HG03097 (cell line): ENCODE measurements at regions not wholly inside any gene's neighbourhood (a gene's known extent, or its start where the extent isn't known, plus 50 kb on each side); places are given as distances from the start of the nearest gene placed in this dataset.

Experiments
- ATAC-seq: cut with Tn5 transposase; IDR thresholded peaks from one replicate; pipeline ENCODE4 v1.9.1; 2021; ENCODE audit not compliant: unreplicated experiment, low FRiP score

DNA sequence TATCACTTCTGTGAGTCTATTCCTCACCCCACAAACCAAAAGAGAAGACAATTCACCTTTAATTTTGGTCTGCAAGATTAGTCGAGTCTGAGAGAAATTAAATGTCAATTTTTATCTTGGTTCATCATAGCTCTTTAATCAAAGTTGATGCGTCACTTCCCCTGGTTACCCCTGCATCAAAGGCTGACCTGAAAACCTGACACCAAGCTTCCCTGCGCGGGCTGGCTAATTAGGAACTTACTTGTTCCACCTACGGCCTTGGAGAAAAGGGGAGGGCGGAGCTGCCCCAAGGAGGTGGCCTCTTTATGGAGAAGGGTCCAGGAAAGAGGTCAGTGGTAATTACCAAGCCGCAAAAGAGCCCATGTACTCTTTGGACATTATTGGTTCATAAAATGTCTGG, 218.4 kb downstream of the ARRDC4 start:
- ATAC-seq, result no peak

DNA sequence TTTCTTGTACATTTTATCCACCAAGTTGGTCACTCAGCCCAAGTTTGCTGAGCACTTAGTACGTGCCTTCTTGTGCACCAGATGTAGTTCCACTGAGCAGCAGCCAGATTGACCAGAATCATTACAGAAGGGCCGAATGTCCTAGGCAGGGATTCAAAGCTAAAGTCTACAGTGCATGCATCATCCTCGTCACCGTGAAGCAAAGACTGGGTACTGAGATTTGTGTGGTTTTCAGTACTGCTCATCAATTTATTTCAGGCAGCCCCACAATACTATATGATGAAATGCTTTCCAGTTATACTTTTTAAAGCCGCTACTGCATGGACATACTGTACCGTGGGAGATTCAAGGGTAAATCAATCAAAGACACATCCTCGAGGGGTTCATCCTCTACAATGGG, 227.0 kb downstream of the ARRDC4 start:
- ATAC-seq, result no peak

DNA sequence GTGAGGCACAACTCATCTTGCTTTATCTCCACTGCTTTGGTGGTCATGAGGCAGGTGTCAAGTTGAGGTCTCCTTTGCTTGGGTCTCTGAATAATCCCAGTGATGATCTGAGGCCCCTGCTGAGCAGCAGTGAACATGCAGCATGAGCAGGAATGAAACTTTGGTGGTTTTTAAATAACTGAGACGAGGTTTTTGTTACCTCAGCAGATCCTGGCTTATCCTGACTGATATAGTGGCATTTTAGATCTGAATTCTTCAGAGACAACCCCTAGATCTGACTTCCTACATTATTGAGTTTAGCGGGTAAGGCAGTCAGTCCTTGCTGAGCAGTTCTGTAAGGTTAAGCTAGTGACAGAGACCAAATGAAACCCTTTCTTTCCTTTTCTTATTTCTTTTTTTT, 230.4 kb downstream of the ARRDC4 start:
- no peak for ATAC-seq

DNA sequence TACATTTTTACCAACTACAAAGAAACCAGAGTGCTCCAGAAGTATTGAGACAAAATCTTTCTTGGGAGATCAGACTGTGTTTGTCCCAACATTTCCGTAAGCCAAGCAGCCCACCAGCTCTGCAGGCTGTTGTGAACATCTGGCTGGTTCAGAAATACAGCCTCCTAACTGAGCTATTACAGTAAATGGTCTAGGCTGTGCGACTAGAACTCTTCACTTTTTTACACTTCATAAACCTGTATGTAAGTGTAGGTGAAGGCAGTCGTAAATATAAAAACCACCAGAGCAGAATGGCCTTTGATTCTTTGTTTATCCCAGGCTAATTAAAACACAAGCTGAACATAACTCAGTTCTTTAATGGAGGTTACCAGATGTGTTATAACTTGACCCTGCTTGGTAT, 235.3 kb downstream of the ARRDC4 start:
- no peak for ATAC-seq

DNA sequence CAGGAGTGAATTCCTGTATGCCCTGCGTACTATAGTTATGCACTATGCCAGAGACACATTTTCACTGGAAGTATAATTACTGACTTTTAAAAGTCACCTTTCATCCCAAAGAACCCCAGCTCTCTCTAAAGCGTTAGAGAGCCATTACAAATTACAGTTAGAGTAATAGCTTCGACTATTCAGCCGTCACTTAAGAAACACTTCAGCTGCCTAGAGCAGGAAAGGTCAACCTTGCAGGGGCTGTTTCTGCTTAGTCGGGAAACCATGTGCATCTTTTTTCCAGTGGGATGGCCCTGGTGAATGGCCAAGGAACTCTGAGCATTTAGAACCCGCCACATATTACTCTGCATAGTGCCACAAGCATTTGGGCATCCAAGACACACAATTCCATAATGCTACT, 235.9 kb downstream of the ARRDC4 start:
- no peak for ATAC-seq

DNA sequence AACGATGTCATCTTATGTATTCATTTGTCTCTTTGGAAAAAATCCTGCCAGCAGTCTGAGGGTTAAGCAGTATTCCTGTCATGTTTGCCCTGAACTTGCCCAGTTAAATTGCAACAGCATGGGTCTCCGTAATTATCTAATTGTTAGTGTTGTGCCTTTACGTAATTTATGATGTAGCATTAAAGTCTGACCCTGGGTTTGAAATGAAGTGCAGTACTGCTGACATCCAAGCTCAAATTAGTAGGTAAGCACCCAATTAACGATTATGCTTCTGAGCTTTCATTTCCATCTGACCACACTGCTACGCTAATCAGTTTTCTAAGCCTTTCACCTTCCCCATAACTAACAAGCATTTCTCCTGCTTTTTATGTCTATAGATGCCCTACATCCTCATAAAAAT, 241.8 kb downstream of the ARRDC4 start:
- no peak for ATAC-seq

DNA sequence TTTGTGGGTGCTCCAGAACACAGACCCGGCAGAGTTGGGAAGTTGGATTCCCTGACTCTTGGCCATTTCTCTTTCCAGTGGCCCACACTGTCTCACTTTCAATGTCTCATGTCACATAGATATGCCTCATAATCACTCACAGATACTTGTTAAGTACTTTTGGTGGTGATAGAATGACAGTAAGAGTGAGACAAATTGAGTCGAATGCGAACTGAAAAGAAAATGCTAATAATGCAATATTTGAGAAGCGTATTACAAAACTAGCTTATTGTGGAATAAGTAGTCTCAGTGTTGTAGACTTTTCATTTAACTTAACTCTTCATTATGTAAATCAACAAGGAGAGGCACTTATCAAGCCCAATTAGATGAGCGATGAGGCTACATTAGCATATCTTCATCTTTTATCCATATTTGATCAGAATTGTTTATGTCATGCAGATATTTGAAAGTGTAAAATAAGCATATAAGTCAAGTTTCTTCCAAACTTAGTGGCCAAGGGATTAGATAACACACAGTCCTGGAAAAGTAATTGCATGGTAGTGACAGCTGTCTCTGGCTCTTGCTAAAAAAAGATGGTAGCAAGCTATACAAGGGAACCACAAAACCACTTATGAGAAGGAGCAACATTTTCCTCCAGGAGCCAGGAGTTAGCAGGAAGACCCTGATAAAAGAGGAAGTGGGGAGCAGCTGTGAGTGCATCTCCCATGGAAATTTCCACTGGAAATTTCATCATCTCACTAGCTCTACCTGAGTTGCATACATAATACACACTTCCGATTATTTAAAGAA, 243.6 kb downstream of the ARRDC4 start:
- ATAC-seq, result no peak

DNA sequence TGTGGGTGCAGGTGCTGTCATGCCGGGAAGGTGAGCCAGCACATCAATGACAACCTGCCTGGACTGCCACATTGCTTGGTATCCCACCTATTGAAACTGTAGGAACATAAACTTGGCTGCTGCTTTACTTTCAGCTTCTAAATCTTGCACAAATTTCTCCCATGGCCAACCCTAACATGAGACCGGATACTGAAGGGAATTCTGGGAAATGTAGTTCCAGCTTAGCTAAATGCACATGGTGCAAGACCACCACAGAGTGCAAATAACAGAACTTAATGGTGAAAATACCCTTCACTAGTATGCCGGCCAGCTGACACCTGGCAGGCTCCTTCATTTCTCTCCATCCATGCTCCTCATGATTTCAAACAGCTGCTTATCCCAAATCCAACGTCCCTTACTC, 247.4 kb downstream of the ARRDC4 start:
- ATAC-seq, result no peak

DNA sequence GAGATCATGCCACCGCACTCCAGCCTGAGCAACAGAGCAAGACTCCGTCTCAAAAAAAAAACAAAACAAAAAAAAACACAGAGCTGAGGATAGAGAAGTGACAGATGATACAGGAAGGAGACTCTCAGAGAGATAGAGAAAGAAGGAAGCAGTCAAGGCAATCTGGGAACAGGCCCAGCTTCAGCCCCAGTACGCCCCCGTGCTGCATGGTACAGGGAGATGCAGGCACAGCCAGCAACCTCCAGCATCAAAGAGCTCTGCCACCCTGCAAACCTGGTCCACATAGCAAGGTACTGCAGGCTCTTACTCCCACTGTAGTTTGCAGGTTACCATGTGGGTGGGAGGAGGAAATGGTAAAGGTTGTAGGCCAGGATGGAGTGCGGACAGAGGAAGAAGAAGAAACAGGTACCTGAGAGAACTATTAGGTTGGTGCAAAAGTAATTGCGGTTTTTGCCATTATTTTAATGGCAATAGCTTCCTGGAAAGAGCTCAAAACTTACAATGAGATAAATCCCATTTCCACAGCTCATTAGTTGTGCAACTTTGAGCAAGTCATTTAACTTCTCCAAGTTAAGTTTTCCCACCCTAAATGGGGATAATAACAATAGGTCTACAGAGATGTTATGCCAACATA, 253.0 kb downstream of the ARRDC4 start:
- ATAC-seq, result no peak

DNA sequence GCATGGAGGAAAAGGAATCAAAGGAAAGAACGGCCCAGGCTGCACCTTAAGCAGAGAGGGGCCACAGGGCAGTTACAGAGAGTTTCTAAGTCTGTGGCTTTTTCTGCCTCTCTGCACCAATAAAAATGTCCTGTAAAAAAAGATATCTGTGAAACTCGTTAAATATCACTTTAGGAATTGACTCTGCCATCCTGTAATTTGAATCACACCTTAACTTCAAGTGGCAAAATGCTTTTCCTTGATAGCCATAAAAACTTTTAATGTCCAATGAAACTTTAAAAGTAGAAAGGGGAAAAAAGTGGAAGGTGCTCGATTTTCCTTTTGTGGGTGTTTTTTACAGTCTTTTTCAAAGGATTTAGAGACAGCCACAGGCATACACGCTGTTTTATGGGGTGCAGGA, 255.7 kb downstream of the ARRDC4 start:
- no peak for ATAC-seq

DNA sequence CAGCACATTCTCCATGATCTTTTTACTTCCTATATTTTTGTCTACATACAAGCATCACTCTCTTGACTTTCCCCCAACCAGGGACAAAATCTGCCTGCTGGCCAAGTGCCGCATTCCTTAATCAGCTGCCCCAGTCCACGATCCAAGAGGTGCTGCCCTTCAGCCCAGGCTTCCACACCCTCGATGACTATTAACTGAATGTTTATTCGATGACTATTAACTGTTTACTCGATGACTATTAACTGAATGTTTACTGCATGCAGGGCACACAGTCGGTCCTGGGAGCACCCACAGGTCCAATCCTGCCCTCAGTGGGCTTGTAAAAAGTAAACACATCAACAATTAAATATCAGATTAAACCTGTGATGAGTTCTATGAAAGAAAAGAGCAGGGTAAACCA, 256.9 kb downstream of the ARRDC4 start:
- no peak for ATAC-seq

DNA sequence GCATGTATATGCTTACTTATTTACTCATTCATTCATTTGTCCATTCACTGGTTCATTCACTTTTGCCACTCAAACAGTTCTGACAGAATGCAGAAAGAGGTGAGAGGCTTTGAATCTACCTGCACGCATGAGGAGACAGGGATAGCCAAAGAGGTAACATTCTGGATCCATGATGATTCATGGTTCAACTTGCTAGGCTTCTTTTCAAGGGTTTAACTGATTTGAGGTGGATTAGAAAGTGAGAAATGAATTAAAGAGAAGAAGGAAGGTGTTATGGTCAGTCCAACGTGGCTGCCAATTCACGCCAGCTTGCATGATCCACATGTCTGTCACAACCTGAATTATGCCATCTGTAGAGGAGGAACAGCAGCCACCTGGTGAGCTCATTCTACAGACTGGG, 260.6 kb downstream of the ARRDC4 start:
- ATAC-seq, result no peak

DNA sequence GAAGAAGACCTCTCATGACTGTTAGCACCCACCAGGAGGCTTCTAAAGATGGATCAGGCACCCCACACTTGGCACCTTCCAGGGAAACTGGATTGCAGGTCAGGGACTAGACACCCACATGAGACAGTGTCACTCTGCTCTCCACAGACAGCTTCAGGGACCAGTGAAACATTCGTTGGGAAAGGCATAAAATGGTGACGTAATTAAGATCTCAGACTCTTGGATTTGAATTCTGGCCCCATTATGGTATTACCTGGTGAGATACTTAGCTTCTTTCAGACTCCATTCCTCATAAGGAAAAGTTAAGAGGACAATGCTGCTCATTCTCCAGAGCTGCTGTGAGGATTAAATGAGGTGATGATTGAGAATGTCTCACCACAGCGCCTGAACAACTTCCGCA, 261.1 kb downstream of the ARRDC4 start:
- no peak for ATAC-seq

DNA sequence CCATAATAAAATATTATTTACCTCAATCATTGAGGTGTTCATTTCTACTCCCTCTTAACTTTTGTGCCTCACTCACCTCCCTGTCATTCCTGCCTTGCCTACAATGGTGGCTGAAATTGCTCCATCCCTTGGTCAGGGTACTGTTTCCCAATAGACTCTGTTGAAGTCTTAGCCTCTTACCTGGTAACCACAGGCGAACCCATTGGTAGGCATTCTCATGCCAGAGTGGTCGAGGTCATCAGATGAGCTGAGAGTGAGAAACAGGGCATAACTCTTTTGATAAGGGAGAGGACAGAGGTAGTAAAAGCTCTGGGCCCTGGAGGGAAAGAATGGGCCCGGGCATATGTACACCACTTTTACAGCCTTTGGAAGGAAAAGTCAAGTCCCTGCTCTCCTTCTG, 265.6 kb downstream of the ARRDC4 start:
- ATAC-seq, result no peak

DNA sequence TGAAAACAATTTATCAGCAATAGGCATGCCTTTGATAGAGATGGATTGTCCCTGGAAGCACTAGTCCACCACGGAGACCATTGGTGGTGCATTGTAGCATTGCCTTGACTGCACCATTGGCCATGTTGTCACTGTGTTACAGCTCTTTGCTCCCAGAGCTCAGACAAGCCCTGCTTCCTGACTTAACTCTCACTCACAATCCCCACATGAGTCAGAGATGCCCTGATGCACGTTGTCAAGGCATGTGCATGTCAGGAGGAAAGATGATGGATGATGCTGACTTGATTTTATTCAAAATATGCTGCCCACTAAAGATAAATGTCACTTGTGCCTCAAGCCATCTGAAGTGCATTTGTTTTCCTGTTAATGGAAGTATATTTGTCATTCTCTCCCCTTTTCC, 266.1 kb downstream of the ARRDC4 start:
- ATAC-seq, result no peak

DNA sequence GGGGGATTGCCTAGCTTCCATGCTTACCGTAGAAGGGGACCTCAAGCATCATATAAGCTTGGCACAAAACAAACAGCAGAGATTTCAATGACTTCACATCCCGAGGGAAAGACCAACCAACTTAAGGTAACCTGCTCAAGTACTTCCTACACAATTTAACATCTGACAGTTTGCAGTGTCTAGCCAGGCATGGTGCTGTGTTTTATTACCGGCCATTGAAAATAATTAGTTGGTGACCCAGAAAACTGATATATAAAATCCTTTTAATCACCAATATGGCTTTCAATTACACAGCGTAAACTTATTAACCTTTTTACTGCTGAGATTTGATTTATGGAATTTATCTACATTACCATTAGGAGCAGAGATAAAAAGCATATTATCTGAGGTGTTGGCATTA, 268.3 kb downstream of the ARRDC4 start:
- ATAC-seq, result no peak

DNA sequence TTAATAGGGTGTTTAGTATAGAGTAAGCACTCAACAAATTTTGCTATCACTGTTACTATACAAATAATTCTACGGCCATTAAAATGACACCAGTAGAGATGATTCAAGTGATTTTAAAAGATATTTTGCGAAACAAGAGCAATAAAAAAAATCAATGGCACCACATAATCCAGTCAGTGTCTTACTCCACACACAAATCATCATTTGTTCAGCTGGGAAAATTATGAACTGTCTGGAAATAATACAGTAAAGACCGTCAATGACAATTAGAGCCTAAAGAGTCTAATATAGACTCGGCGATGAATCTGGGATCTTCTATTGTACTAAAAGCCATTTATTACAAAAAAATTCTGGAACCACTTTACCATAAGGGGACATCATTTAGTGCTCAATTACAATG, 270.5 kb downstream of the ARRDC4 start:
- no peak for ATAC-seq

DNA sequence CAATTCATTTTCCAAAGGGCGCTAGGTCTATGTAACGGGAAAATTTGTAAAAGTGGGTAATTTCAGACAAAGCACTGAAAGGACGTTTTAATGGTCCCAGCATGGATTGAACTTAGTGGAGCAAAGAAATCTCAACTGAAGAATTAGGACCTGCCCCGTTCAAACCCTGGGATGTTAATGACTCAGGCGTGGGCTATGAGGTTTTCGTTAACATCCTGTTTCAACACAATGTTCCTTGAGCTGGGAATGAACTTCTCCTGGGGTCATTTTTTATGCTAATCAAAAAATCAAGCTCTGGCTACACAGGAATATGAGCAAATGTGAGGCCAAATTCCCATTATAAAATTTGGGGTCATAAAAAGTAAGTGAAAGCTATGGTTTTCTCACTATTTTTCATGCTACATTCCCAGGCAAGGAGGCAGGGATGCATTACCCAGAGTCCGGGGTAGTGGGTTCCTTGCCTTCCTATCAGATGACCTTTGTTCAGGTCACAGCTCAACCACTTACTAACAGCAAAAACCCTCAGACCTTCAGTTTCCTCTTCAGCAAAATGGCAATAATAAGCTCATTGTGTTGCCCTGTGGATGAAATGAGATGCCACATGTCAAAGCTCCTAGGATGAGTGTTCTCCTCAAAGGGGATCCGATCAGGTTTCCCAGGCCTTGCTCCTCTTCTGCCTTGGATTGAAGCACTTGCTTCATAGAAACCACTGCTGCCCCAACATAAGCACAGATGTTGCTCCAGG, 271.4 kb downstream of the ARRDC4 start:
- no peak for ATAC-seq

DNA sequence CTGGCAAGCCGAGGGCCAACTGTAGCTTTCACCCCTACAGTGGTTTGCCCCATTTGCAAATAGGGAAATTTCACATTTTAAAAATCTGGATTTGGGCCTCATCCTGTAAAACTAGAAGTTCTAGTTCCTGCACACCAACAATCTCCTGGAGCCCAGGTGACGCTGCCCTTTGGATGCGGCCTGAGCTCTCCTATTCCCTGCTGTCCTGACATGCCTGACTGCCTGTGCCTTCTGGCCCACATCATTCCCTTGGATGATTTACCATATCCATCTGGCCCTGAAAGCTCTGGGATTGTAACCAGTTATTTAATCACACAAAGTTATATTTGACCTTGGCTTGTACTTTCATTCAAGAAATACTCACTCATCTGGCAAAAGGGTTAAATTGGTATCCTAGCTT, 272.3 kb downstream of the ARRDC4 start:
- no peak for ATAC-seq

DNA sequence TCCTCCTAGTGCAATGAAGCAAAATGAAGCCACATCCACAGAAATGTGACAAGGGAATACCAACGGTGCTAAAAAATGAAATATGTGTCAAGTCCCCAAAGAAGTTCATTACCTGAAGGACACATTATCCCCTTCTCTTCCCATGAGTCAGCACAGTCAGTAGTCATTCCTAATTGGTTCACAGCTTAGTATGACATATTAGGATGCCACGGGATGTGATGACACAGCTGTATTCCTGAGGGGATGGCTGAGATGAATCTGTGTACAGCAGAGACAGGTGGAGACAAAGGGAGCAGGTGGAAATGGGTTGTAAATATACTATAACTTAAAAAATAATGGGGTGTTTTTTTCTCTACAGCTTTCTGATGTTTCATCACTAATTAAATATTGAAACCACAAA, 273.4 kb downstream of the ARRDC4 start:
- no peak for ATAC-seq

DNA sequence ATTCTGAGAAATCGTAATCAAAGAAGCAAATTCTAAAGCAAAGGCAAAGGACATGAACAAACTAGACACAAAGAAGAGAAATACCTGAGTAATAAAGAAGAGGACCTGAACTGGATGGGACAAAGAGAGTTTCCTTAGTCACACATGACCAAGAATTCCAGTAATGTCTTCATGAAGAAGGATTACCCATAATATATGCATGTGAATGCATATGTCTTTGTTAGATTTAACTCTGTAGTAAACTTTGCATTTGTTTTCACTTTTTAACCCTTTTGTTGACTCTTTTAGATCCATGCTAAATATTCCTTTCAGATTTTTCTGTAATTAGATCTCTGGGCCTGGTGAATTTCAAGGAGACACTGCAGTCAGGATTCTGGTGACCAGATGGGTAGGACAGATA, 279.8 kb downstream of the ARRDC4 start:
- no peak for ATAC-seq

DNA sequence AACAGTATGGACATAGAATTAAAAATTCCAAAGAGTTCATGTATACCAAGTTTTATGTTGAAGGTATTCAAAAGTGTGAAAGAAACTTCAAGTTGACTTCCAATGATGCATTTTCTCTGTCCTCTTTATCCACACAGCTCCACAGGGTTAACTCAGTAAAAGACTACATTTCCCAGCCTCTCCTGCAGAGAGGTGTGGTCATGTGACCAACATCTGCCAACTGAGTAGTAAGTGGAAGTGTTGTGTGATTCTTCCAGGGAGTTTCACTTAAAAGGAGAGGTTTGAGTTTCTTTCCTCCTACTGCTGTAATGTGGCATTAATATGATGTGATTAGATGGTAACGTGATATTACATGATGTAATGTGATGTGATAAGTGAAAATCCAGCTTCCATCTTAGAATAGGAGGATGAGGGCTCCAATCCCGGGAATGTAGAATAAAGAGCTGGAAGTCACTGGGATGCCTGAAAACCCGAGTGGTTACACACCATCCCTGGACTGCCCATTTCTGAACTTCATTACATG, 280.6 kb downstream of the ARRDC4 start:
- no peak for ATAC-seq
